ENCODE measurements at regions not wholly inside any gene's neighbourhood (a gene's known extent, or its start where the extent isn't known, plus 50 kb on each side); places are given as distances from the start of the nearest gene placed in this dataset.
"Not testable (repeated sequence)": the region's sequence is repeated elsewhere in the genome, so short reads cannot be mapped to it uniquely, and the experiment has no call there.

DNA sequence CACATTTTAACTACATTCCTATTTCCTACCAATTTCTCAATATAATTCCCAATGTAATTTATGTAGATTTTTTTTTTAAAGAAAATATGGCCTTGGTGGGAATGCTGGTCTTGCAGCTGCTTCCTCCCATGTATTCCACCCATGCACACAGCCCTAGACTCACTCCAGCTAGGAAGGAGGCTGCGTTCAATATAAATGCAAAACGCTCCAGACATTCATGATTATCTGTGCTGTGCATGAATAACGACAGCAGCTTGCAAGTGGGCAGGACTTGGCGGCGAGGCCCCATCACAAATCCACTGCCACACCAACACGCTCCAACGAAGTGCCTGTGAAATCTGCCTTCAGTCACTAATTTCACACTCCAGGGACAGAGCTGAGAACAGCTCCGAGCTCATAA lies 391.2 kb downstream of the PREX1 start:
- TF ChIP-seq, protein P1, sequence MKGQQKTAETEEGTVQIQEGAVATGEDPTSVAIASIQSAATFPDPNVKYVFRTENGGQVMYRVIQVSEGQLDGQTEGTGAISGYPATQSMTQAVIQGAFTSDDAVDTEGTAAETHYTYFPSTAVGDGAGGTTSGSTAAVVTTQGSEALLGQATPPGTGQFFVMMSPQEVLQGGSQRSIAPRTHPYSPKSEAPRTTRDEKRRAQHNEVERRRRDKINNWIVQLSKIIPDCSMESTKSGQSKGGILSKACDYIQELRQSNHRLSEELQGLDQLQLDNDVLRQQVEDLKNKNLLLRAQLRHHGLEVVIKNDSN (CRISPR knock-in tag; IDR thresholded peaks at IDR 0.05): not testable (repeated sequence)
- TF ChIP-seq, protein P2, sequence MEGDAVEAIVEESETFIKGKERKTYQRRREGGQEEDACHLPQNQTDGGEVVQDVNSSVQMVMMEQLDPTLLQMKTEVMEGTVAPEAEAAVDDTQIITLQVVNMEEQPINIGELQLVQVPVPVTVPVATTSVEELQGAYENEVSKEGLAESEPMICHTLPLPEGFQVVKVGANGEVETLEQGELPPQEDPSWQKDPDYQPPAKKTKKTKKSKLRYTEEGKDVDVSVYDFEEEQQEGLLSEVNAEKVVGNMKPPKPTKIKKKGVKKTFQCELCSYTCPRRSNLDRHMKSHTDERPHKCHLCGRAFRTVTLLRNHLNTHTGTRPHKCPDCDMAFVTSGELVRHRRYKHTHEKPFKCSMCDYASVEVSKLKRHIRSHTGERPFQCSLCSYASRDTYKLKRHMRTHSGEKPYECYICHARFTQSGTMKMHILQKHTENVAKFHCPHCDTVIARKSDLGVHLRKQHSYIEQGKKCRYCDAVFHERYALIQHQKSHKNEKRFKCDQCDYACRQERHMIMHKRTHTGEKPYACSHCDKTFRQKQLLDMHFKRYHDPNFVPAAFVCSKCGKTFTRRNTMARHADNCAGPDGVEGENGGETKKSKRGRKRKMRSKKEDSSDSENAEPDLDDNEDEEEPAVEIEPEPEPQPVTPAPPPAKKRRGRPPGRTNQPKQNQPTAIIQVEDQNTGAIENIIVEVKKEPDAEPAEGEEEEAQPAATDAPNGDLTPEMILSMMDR (IDR thresholded peaks at IDR 0.05): not testable (repeated sequence)
- TF ChIP-seq, protein P3, sequence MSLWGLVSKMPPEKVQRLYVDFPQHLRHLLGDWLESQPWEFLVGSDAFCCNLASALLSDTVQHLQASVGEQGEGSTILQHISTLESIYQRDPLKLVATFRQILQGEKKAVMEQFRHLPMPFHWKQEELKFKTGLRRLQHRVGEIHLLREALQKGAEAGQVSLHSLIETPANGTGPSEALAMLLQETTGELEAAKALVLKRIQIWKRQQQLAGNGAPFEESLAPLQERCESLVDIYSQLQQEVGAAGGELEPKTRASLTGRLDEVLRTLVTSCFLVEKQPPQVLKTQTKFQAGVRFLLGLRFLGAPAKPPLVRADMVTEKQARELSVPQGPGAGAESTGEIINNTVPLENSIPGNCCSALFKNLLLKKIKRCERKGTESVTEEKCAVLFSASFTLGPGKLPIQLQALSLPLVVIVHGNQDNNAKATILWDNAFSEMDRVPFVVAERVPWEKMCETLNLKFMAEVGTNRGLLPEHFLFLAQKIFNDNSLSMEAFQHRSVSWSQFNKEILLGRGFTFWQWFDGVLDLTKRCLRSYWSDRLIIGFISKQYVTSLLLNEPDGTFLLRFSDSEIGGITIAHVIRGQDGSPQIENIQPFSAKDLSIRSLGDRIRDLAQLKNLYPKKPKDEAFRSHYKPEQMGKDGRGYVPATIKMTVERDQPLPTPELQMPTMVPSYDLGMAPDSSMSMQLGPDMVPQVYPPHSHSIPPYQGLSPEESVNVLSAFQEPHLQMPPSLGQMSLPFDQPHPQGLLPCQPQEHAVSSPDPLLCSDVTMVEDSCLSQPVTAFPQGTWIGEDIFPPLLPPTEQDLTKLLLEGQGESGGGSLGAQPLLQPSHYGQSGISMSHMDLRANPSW (CRISPR knock-in tag; conservative IDR thresholded peaks at IDR 0.05; ENCODE audit: low read depth): not testable (repeated sequence)
- TF ChIP-seq IRF2 (CRISPR knock-in tag; IDR thresholded peaks at IDR 0.05; ENCODE audit: borderline replicate concordance, low read depth); ATF1 (CRISPR knock-in tag; IDR thresholded peaks at IDR 0.05); ELF4 (CRISPR knock-in tag; IDR thresholded peaks at IDR 0.05; ENCODE audit: low read depth); SP1 (CRISPR knock-in tag; conservative IDR thresholded peaks at IDR 0.05); GABPB1 (CRISPR knock-in tag; IDR thresholded peaks at IDR 0.05); ETV6 (CRISPR knock-in tag; IDR thresholded peaks at IDR 0.05): not testable (repeated sequence)
- TF ChIP-seq, protein P4, sequence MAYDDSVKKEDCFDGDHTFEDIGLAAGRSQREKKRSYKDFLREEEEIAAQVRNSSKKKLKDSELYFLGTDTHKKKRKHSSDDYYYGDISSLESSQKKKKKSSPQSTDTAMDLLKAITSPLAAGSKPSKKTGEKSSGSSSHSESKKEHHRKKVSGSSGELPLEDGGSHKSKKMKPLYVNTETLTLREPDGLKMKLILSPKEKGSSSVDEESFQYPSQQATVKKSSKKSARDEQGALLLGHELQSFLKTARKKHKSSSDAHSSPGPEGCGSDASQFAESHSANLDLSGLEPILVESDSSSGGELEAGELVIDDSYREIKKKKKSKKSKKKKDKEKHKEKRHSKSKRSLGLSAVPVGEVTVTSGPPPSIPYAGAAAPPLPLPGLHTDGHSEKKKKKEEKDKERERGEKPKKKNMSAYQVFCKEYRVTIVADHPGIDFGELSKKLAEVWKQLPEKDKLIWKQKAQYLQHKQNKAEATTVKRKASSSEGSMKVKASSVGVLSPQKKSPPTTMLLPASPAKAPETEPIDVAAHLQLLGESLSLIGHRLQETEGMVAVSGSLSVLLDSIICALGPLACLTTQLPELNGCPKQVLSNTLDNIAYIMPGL (CRISPR knock-in tag; IDR thresholded peaks at IDR 0.05): not testable (repeated sequence)
- TF ChIP-seq, protein P5, sequence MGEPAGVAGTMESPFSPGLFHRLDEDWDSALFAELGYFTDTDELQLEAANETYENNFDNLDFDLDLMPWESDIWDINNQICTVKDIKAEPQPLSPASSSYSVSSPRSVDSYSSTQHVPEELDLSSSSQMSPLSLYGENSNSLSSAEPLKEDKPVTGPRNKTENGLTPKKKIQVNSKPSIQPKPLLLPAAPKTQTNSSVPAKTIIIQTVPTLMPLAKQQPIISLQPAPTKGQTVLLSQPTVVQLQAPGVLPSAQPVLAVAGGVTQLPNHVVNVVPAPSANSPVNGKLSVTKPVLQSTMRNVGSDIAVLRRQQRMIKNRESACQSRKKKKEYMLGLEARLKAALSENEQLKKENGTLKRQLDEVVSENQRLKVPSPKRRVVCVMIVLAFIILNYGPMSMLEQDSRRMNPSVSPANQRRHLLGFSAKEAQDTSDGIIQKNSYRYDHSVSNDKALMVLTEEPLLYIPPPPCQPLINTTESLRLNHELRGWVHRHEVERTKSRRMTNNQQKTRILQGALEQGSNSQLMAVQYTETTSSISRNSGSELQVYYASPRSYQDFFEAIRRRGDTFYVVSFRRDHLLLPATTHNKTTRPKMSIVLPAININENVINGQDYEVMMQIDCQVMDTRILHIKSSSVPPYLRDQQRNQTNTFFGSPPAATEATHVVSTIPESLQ (CRISPR knock-in tag; IDR thresholded peaks at IDR 0.05): not testable (repeated sequence)
